ENCODE measurements at regions not wholly inside any gene's neighbourhood (a gene's known extent, or its start where the extent isn't known, plus 50 kb on each side); places are given as distances from the start of the nearest gene placed in this dataset.

GRCh38 chr13:99871249-99871898 lies 100.2 kb downstream of the ZIC5 start:
- TF ChIP-seq TARDBP (IDR thresholded peaks at IDR 0.05) (no peak), FOXK2 (IDR thresholded peaks at IDR 0.05) (no peak), PKNOX1 (IDR thresholded peaks at IDR 0.05) (no peak)

Data from HEK293T (cell line).